CD14-positive monocyte (primary cell): ENCODE measurements at regions not wholly inside any gene's neighbourhood (a gene's known extent, or its start where the extent isn't known, plus 50 kb on each side); places are given as distances from the start of the nearest gene placed in this dataset.
"Not testable (repeated sequence)": the region's sequence is repeated elsewhere in the genome, so short reads cannot be mapped to it uniquely, and the experiment has no call there.

Source experiments
- DNase-seq, 3 donors: peaks; one replicate each; pipeline ENCODE4 v3.0.0-alpha.2; 2011 to 2022
- H2AFZ ChIP-seq: 2 replicates; pipeline ENCODE4 v1.6.0; 2012; ENCODE audit warnings: mild to moderate bottlenecking, low read depth, low read length, inconsistent platforms; ENCODE audit not compliant: insufficient read depth, poor library complexity, severe bottlenecking
- H3K27ac ChIP-seq, 2 donors: 1 replicate in 1 of 2; 2 replicates in 1 of 2; pipeline ENCODE4 v1.5.1; 2012 to 2013; ENCODE audit warnings: low read length in 2 of 2, control low read depth in 1 of 2, inconsistent platforms in 1 of 2, low read depth in 1 of 2, mild to moderate bottlenecking in 1 of 2
- H3K27me3 ChIP-seq, 2 donors: one replicate each; pipeline versions ENCODE4 v1.6.0 to v1.6.1; 2011 to 2013; ENCODE audit warnings: low read length in 2 of 2; ENCODE audit not compliant: control insufficient read depth in 2 of 2, insufficient read depth in 2 of 2
- H3K36me3 ChIP-seq, 2 donors: replicated peaks in 1 of 2; 1 replicate in 1 of 2; 2 replicates in 1 of 2; pipeline versions ENCODE4 v1.5.1 to v1.6.1; 2012 to 2013; ENCODE audit warnings: low read length in 2 of 2, control low read depth in 1 of 2, inconsistent platforms in 1 of 2, mild to moderate bottlenecking in 1 of 2; ENCODE audit not compliant: insufficient read depth in 2 of 2, control insufficient read depth in 1 of 2
- H3K4me1 ChIP-seq, 2 donors: 1 replicate in 1 of 2; 2 replicates in 1 of 2; pipeline versions ENCODE4 v1.5.1 to v1.6.1; 2012 to 2013; ENCODE audit warnings: low read length in 2 of 2, control low read depth in 1 of 2, inconsistent platforms in 1 of 2, mild to moderate bottlenecking in 1 of 2, moderate library complexity in 1 of 2; ENCODE audit not compliant: insufficient read depth in 2 of 2, control insufficient read depth in 1 of 2
- H3K4me2 ChIP-seq: replicated peaks from 2 replicates; pipeline ENCODE3; 2012; ENCODE audit warnings: low read length, moderate library complexity, mild to moderate bottlenecking; ENCODE audit not compliant: poor library complexity, severe bottlenecking; ENCODE audit errors: extremely low read depth
- H3K4me3 ChIP-seq, 3 experiments: fragments of 200-600 bp in 1 of 3; sonication (generic) in 1 of 3; replicated peaks in 1 of 3; 1 replicate in 2 of 3; 2 replicates in 1 of 3; pipeline ENCODE4 v1.5.1; 2011 to 2013; ENCODE audit warnings: low read length in 3 of 3, mild to moderate bottlenecking in 3 of 3, control low read depth in 2 of 3, low read depth in 2 of 3, inconsistent platforms in 1 of 3, moderate library complexity in 1 of 3
- H3K79me2 ChIP-seq: 2 replicates; pipeline ENCODE4 v1.6.0; 2012; ENCODE audit warnings: mild to moderate bottlenecking, control low read depth, inconsistent platforms, low read length, moderate library complexity; ENCODE audit not compliant: insufficient read depth
- H3K9ac ChIP-seq: 2 replicates; pipeline ENCODE4 v1.6.0; 2017; ENCODE audit warnings: low read length, mild to moderate bottlenecking; ENCODE audit not compliant: insufficient read depth, poor library complexity, severe bottlenecking
- H3K9me3 ChIP-seq, 2 donors: replicated peaks in 1 of 2; 1 replicate in 1 of 2; 2 replicates in 1 of 2; pipeline versions ENCODE4 v1.5.1 to v1.6.1; 2012 to 2013; ENCODE audit warnings: low read length in 2 of 2, control low read depth in 1 of 2; ENCODE audit not compliant: control insufficient read depth in 1 of 2, insufficient read depth in 1 of 2
- H4K20me1 ChIP-seq: 2 replicates; pipeline ENCODE4 v1.6.0; 2012; ENCODE audit warnings: mild to moderate bottlenecking, low read length, control low read depth, moderate library complexity; ENCODE audit not compliant: insufficient read depth
- H3K27ac Mint-ChIP-seq, 7 donors: one replicate each; pipeline ENCODE4 v1.8.0; 2020; ENCODE audit warnings: mild to moderate bottlenecking in 7 of 7, mixed read lengths in 7 of 7, moderate library complexity in 6 of 7, inconsistent platforms in 2 of 7
- H3K27me3 Mint-ChIP-seq, 3 donors: one replicate each; pipeline ENCODE4 v1.8.0; 2021 to 2022; ENCODE audit warnings: low read depth in 3 of 3, mild to moderate bottlenecking in 3 of 3, mixed read lengths in 3 of 3, moderate library complexity in 3 of 3, inconsistent platforms in 1 of 3
- H3K36me3 Mint-ChIP-seq, 2 donors: one replicate each; pipeline ENCODE4 v1.8.0; 2020; ENCODE audit warnings: mixed read lengths in 2 of 2, inconsistent platforms in 1 of 2, mild to moderate bottlenecking in 1 of 2
- H3K4me1 Mint-ChIP-seq: one replicate; pipeline ENCODE4 v1.8.0; 2020; ENCODE audit warnings: mild to moderate bottlenecking, mixed read lengths
- H3K4me3 Mint-ChIP-seq, 2 donors: one replicate each; pipeline ENCODE4 v1.8.0; 2020; ENCODE audit warnings: mild to moderate bottlenecking in 2 of 2, mixed read lengths in 2 of 2, moderate library complexity in 1 of 2
- H3K9me3 Mint-ChIP-seq, 7 donors: one replicate each; pipeline ENCODE4 v1.8.0; 2020 to 2022; ENCODE audit warnings: mixed read lengths in 7 of 7, mild to moderate bottlenecking in 6 of 7, moderate library complexity in 6 of 7, inconsistent platforms in 2 of 7
- CTCF ChIP-seq: fragments of 200-600 bp; IDR thresholded peaks from one replicate; pipeline ENCODE4 v1.8.0; 2022; ENCODE audit warnings: antibody characterized with exemption, mild to moderate bottlenecking
- WGBS: methylation state at CpG from one replicate; pipeline ENCODE4 v1.1.5; 2013; ENCODE audit warnings: missing lambda C conversion rate; ENCODE audit not compliant: insufficient coverage; 5-methylcytosine and 5-hydroxymethylcytosine counted together
- intact Hi-C, 2 donors: fragments of 100-400 bp; cut with micrococcal nuclease; formaldehyde crosslinking; loops; one replicate each; pipeline versions ENCODE4 v1.15.0 to v1.15.1; 2023

- no peak overlapping the region for H3K27ac Mint-ChIP-seq
- Histone ChIP-seq H4K20me1 (no peaks in the 10 kb centered on the region), H3K9ac (no peak overlapping the region), H3K79me2 (no peaks in the 10 kb centered on the region), H3K36me3 (no peaks in the 10 kb centered on the region), H2AFZ (no peak overlapping the region), H3K4me3 (no peak overlapping the region), H3K4me1 (no peaks in the 10 kb centered on the region), H3K27ac (no peak overlapping the region), H3K27me3 (no peaks in the 10 kb centered on the region), H3K4me2 (no peak overlapping the region), H3K9me3 (peaks cover 0 to 13% of the 10 kb centered on the region in 2 donors)
- H3K4me1 Mint-ChIP-seq: no peaks in the 10 kb centered on the region
- H3K27me3 Mint-ChIP-seq: peaks cover 0 to 4% (median 2%) of the 10 kb centered on the region in 3 donors
- intact Hi-C loops: no loop called here
- DNase-seq: no peak
- H3K9me3 Mint-ChIP-seq: peaks cover 0 to 13% (median 2%) of the 10 kb centered on the region in 7 donors
- no peaks in the 10 kb centered on the region for H3K36me3 Mint-ChIP-seq
- no peak overlapping the region for H3K4me3 Mint-ChIP-seq
- no peak for TF ChIP-seq CTCF
- WGBS: 100% methylated on average over 1 of the region's 3 CpGs
Observed at GRCh38 chrX:112391313-112391712, 288.4 kb downstream of the LHFPL1 start.

GRCh38 chrX:112381649-112382298 is 298.0 kb downstream of the LHFPL1 start:
- H3K27me3 ChIP-seq, H3K9me3 ChIP-seq, H3K4me2 ChIP-seq, H3K4me1 ChIP-seq, intact Hi-C loops, H3K4me3 Mint-ChIP-seq, H3K4me1 Mint-ChIP-seq, H3K36me3 ChIP-seq, H2AFZ ChIP-seq, H3K27me3 Mint-ChIP-seq, H3K27ac ChIP-seq, H3K79me2 ChIP-seq, H3K36me3 Mint-ChIP-seq, H4K20me1 ChIP-seq, DNase-seq, H3K4me3 ChIP-seq, H3K9ac ChIP-seq: not testable (repeated sequence)
- Mint-ChIP-seq H3K9me3 (peaks cover 0 to 10% (median 4%) of the 10 kb centered on the region in 7 donors), H3K27ac (peak overlapping the region in 1 of 7 donors; percentile 19)
- 40% methylated on average over 1 of the region's 8 CpGs for WGBS
